HCT116 (cell line): ENCODE measurements at regions not wholly inside any gene's neighbourhood (a gene's known extent, or its start where the extent isn't known, plus 50 kb on each side); places are given as distances from the start of the nearest gene placed in this dataset.

Experiments used
- CTCF ChIP-seq, 3 experiments: fragments of 200-600 bp in 1 of 3; sonication (generic) in 1 of 3; IDR thresholded peaks in 2 of 3; conservative IDR thresholded peaks in 1 of 3; 2 replicates each; pipeline ENCODE4 v1.5.1; 2012 to 2017; ENCODE audit warnings: low read depth in 2 of 3, low read length in 2 of 3, antibody characterized with exemption in 1 of 3, borderline replicate concordance in 1 of 3, control low read depth in 1 of 3, mild to moderate bottlenecking in 1 of 3, mixed read lengths in 1 of 3, mixed run types in 1 of 3, moderate library complexity in 1 of 3; ENCODE audit not compliant: insufficient read depth in 1 of 3
- EZH2 ChIP-seq: fragments of 200-600 bp; sonication (generic); IDR thresholded peaks from 2 replicates; pipeline ENCODE4 v1.6.1; 2017; ENCODE audit warnings: antibody characterized with exemption, mixed run types
- JUND ChIP-seq: IDR thresholded peaks from 2 replicates; pipeline ENCODE4 v1.6.1; 2012
- MAX ChIP-seq: IDR thresholded peaks from 2 replicates; pipeline ENCODE4 v1.6.1; 2012
- POLR2A ChIP-seq: IDR thresholded peaks from 2 replicates; pipeline ENCODE4 v1.7.0; 2011; ENCODE audit warnings: borderline replicate concordance; ENCODE audit not compliant: insufficient read depth, insufficient read length; ENCODE audit errors: extremely low read depth
- SP1 ChIP-seq: IDR thresholded peaks from 2 replicates; pipeline ENCODE4 v1.6.1; 2012; ENCODE audit warnings: low read depth
- TF ChIP-seq, protein P1 (sequence below): IDR thresholded peaks from 2 replicates; pipeline ENCODE4 v1.6.1; 2012; ENCODE audit warnings: low read depth
- TF ChIP-seq, protein P2 (sequence below): IDR thresholded peaks from 2 replicates; pipeline ENCODE4 v1.6.1; 2011; ENCODE audit warnings: mild to moderate bottlenecking, low read length, moderate library complexity; ENCODE audit not compliant: insufficient replicate concordance; ENCODE audit errors: extremely low read depth

DNA sequence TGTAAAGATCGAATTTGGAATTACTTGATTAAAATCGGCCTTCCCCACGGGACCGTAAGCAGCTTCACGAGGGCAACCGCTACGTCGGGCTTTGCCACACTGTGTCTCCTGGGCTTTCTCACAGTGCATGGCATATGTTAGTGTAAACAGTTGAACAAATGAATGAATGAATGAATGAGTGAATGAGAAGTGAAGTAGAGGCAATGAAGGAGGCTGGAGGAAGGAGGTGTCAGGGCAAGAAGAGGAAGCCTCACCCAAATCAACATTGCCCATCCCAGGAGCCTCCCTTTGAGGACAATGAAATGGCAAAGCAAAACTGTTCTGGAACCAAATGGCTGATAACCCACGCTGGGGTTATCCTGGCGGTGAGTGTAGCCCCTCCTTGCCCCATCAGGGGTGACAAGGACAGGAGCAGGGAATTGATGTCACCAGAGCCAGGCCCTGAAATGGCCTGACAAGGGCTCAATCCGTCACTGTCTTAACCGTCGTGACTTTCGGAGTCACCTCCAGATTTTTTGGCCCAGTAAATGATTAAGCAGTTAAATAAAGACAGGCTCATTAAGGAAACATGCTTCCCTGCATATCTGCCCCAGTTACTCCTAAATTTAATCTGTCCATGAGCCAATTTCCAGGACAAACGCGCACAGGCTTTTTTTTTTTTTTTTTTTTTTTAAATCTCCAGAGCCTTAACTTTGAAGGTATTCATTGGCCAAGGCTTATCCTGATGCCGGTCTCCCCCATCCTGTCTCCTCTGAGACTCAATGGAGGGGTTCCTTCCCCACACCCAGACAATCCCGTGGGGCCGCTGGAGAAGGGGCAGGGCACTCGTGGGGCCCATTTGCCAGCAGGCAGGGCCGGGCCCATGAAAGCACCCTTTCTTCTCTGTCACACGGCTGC is 88.4 kb upstream of the BOD1 start:
- TF ChIP-seq POLR2A (no peak), CTCF (IDR thresholded peaks at IDR 0.05 in 2 of 3, conservative IDR thresholded peaks at IDR 0.05 in 1 of 3; ENCODE audit: borderline replicate concordance in 1 of 3, insufficient read depth in 1 of 3, low read depth in 2 of 3, low read length in 2 of 3) (no peak), EZH2 (no peak), SP1 (no peak), JUND (no peak), MAX (no peak)
- TF ChIP-seq, protein P1, sequence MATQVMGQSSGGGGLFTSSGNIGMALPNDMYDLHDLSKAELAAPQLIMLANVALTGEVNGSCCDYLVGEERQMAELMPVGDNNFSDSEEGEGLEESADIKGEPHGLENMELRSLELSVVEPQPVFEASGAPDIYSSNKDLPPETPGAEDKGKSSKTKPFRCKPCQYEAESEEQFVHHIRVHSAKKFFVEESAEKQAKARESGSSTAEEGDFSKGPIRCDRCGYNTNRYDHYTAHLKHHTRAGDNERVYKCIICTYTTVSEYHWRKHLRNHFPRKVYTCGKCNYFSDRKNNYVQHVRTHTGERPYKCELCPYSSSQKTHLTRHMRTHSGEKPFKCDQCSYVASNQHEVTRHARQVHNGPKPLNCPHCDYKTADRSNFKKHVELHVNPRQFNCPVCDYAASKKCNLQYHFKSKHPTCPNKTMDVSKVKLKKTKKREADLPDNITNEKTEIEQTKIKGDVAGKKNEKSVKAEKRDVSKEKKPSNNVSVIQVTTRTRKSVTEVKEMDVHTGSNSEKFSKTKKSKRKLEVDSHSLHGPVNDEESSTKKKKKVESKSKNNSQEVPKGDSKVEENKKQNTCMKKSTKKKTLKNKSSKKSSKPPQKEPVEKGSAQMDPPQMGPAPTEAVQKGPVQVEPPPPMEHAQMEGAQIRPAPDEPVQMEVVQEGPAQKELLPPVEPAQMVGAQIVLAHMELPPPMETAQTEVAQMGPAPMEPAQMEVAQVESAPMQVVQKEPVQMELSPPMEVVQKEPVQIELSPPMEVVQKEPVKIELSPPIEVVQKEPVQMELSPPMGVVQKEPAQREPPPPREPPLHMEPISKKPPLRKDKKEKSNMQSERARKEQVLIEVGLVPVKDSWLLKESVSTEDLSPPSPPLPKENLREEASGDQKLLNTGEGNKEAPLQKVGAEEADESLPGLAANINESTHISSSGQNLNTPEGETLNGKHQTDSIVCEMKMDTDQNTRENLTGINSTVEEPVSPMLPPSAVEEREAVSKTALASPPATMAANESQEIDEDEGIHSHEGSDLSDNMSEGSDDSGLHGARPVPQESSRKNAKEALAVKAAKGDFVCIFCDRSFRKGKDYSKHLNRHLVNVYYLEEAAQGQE, result no peak
- TF ChIP-seq, protein P2, sequence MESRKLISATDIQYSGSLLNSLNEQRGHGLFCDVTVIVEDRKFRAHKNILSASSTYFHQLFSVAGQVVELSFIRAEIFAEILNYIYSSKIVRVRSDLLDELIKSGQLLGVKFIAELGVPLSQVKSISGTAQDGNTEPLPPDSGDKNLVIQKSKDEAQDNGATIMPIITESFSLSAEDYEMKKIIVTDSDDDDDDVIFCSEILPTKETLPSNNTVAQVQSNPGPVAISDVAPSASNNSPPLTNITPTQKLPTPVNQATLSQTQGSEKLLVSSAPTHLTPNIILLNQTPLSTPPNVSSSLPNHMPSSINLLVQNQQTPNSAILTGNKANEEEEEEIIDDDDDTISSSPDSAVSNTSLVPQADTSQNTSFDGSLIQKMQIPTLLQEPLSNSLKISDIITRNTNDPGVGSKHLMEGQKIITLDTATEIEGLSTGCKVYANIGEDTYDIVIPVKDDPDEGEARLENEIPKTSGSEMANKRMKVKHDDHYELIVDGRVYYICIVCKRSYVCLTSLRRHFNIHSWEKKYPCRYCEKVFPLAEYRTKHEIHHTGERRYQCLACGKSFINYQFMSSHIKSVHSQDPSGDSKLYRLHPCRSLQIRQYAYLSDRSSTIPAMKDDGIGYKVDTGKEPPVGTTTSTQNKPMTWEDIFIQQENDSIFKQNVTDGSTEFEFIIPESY, result no peak
